ENCODE measurements at regions not wholly inside any gene's neighbourhood (a gene's known extent, or its start where the extent isn't known, plus 50 kb on each side); places are given as distances from the start of the nearest gene placed in this dataset.

DNA sequence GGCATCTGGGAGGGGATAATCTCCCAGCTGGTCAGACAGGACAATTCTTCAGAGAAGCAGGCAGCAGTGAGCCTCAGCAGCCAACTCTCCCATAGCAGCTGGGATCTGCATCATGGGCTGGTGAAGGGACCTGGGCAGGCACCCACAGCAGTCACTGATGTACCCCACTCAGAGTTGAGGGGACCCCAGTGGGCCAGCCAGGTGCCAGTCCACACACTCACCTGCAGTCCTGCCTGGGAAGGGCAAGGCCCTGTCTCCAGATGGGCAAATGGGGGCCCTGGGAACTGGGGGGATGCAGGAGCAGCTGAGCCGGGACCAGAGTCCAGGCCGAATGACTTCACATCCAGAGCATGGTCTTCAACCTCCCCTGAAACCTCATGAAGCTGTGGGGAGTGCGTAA, 170.4 kb downstream of the ZFP36L2 start:
- Histone ChIP-seq H3K9ac (ENCODE audit: low read length) (no peak overlapping the region), H3K27me3 (ENCODE audit: insufficient read depth, low read length) (no peaks in the 10 kb centered on the region), H3K4me1 (ENCODE audit: control insufficient read depth in 1 of 2, insufficient read depth in 2 of 2, low read length in 2 of 2) (peaks cover 0 to 14% of the 10 kb centered on the region in 2 experiments; a peak in 2 of 4 replicates), H3K9me2 (ENCODE audit: insufficient read depth) (no peaks in the 10 kb centered on the region), H3K4me3 (replicated peaks in 1 of 2; ENCODE audit: low read depth in 1 of 2, low read length in 2 of 2) (no peak overlapping the region), H3K79me2 (ENCODE audit: insufficient read depth, low read length) (no peaks in the 10 kb centered on the region), H3K4me2 (ENCODE audit: low read length) (no peak overlapping the region), H4K20me1 (ENCODE audit: insufficient read depth) (no peaks in the 10 kb centered on the region), H3K9me3 (ENCODE audit: control insufficient read depth in 1 of 2, insufficient read depth in 1 of 2, low read depth in 1 of 2, low read length in 2 of 2) (no peaks in the 10 kb centered on the region), H3K27ac (ENCODE audit: low read depth, low read length) (no peak overlapping the region), H2AFZ (ENCODE audit: low read depth, low read length, poor library complexity, severe bottlenecking) (no peak overlapping the region), H3K36me3 (ENCODE audit: control insufficient read depth in 1 of 2, insufficient read depth in 2 of 2, low read length in 2 of 2) (no peaks in the 10 kb centered on the region)
- ChIA-PET RAD21 (ENCODE audit: low non-redundant PET in 1 of 2, low total read pairs in 2 of 2, uncharacterized antibody in 2 of 2, unreplicated experiment in 2 of 2) (no interaction called here), POLR2A (no interaction called here), CTCF (no interaction called here)
- TF ChIP-seq JUND (IDR thresholded peaks at IDR 0.05) (no peak), SIN3A (IDR thresholded peaks at IDR 0.05; ENCODE audit: low read depth) (no peak), ZNF274 (IDR thresholded peaks at IDR 0.05; ENCODE audit: low read depth, low read length) (no peak), POLR2AphosphoS5 (IDR thresholded peaks at IDR 0.05; ENCODE audit: low read depth, low read length) (no peak), ELF1 (IDR thresholded peaks at IDR 0.05; ENCODE audit: borderline replicate concordance, low read depth) (no peak), RAD21 (IDR thresholded peaks at IDR 0.05; ENCODE audit: low read depth) (no peak), YY1 (IDR thresholded peaks at IDR 0.05; ENCODE audit: extremely low read depth, insufficient replicate concordance, low read depth, low read length) (no peak), TCF7L2 (IDR thresholded peaks at IDR 0.05; ENCODE audit: borderline replicate concordance, extremely low read depth, insufficient read depth, insufficient read length) (no peak), POLR2A (IDR thresholded peaks at IDR 0.05; ENCODE audit: borderline replicate concordance, extremely low read depth, insufficient read depth, insufficient read length) (no peak), EGR1 (IDR thresholded peaks at IDR 0.05; ENCODE audit: low read depth) (no peak), ZFX (IDR thresholded peaks at IDR 0.05) (no peak), EZH2 (IDR thresholded peaks at IDR 0.05) (no peak), EZH2phosphoT487 (IDR thresholded peaks at IDR 0.05; ENCODE audit: borderline replicate concordance) (no peak), SRF (IDR thresholded peaks at IDR 0.05; ENCODE audit: low read depth) (no peak)
- TF ChIP-seq, protein P1, sequence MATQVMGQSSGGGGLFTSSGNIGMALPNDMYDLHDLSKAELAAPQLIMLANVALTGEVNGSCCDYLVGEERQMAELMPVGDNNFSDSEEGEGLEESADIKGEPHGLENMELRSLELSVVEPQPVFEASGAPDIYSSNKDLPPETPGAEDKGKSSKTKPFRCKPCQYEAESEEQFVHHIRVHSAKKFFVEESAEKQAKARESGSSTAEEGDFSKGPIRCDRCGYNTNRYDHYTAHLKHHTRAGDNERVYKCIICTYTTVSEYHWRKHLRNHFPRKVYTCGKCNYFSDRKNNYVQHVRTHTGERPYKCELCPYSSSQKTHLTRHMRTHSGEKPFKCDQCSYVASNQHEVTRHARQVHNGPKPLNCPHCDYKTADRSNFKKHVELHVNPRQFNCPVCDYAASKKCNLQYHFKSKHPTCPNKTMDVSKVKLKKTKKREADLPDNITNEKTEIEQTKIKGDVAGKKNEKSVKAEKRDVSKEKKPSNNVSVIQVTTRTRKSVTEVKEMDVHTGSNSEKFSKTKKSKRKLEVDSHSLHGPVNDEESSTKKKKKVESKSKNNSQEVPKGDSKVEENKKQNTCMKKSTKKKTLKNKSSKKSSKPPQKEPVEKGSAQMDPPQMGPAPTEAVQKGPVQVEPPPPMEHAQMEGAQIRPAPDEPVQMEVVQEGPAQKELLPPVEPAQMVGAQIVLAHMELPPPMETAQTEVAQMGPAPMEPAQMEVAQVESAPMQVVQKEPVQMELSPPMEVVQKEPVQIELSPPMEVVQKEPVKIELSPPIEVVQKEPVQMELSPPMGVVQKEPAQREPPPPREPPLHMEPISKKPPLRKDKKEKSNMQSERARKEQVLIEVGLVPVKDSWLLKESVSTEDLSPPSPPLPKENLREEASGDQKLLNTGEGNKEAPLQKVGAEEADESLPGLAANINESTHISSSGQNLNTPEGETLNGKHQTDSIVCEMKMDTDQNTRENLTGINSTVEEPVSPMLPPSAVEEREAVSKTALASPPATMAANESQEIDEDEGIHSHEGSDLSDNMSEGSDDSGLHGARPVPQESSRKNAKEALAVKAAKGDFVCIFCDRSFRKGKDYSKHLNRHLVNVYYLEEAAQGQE (IDR thresholded peaks at IDR 0.05; ENCODE audit: low read depth), result no peak
- TF ChIP-seq, protein P2, sequence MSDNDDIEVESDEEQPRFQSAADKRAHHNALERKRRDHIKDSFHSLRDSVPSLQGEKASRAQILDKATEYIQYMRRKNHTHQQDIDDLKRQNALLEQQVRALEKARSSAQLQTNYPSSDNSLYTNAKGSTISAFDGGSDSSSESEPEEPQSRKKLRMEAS (IDR thresholded peaks at IDR 0.05), result no peak
- TF ChIP-seq, protein P3, sequence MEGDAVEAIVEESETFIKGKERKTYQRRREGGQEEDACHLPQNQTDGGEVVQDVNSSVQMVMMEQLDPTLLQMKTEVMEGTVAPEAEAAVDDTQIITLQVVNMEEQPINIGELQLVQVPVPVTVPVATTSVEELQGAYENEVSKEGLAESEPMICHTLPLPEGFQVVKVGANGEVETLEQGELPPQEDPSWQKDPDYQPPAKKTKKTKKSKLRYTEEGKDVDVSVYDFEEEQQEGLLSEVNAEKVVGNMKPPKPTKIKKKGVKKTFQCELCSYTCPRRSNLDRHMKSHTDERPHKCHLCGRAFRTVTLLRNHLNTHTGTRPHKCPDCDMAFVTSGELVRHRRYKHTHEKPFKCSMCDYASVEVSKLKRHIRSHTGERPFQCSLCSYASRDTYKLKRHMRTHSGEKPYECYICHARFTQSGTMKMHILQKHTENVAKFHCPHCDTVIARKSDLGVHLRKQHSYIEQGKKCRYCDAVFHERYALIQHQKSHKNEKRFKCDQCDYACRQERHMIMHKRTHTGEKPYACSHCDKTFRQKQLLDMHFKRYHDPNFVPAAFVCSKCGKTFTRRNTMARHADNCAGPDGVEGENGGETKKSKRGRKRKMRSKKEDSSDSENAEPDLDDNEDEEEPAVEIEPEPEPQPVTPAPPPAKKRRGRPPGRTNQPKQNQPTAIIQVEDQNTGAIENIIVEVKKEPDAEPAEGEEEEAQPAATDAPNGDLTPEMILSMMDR (IDR thresholded peaks at IDR 0.05 in 2 of 3, conservative IDR thresholded peaks at IDR 0.05 in 1 of 3; ENCODE audit: borderline replicate concordance in 1 of 3, insufficient read depth in 1 of 3, low read depth in 2 of 3, low read length in 2 of 3), result no peak
- TF ChIP-seq, protein P4, sequence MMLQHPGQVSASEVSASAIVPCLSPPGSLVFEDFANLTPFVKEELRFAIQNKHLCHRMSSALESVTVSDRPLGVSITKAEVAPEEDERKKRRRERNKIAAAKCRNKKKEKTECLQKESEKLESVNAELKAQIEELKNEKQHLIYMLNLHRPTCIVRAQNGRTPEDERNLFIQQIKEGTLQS (IDR thresholded peaks at IDR 0.05), result no peak
- BruUV-seq (replicated peaks), result no TSS peak
- intact Hi-C loops (cut with micrococcal nuclease), result no loop called here
- no peak for ATAC-seq
- DNase-seq (ENCODE audit: low read depth, low spot score), result no peak
